Hepatocyte (in vitro differentiated cells): ENCODE measurements at regions not wholly inside any gene's neighbourhood (a gene's known extent, or its start where the extent isn't known, plus 50 kb on each side); places are given as distances from the start of the nearest gene placed in this dataset.

Experiments used
- DNase-seq: peaks from one replicate; pipeline ENCODE4 v3.0.0-alpha.2; 2016; ENCODE audit warnings: low spot score
- H2AFZ ChIP-seq: fragments of 200-600 bp; sonication (generic); 2 replicates; pipeline ENCODE4 v1.6.0; 2016; ENCODE audit warnings: antibody characterized with exemption, mild to moderate bottlenecking
- H3K27ac ChIP-seq: fragments of 200-600 bp; sonication (generic); 2 replicates; pipeline ENCODE4 v1.5.1; 2016; ENCODE audit warnings: mild to moderate bottlenecking
- H3K27me3 ChIP-seq: fragments of 200-600 bp; sonication (generic); 2 replicates; pipeline ENCODE4 v1.6.1; 2016
- H3K36me3 ChIP-seq: fragments of 200-600 bp; sonication (generic); replicated peaks from 2 replicates; pipeline ENCODE4 v1.5.1; 2016; ENCODE audit warnings: low read depth; ENCODE audit not compliant: insufficient read depth
- H3K4me1 ChIP-seq: fragments of 200-600 bp; sonication (generic); 2 replicates; pipeline ENCODE4 v1.5.1; 2016; ENCODE audit warnings: mild to moderate bottlenecking, moderate library complexity; ENCODE audit not compliant: insufficient read depth
- H3K4me2 ChIP-seq: fragments of 200-600 bp; sonication (generic); 2 replicates; pipeline ENCODE4 v1.6.0; 2016
- H3K4me3 ChIP-seq: fragments of 200-600 bp; sonication (generic); 2 replicates; pipeline ENCODE4 v1.5.1; 2016; ENCODE audit warnings: mild to moderate bottlenecking
- H3K79me2 ChIP-seq: fragments of 200-600 bp; sonication (generic); 2 replicates; pipeline ENCODE4 v1.6.0; 2017; ENCODE audit warnings: mild to moderate bottlenecking
- H3K9me2 ChIP-seq: fragments of 200-600 bp; sonication (generic); replicated peaks from 2 replicates; pipeline ENCODE4 v1.6.0; 2017; ENCODE audit warnings: mild to moderate bottlenecking; ENCODE audit not compliant: insufficient read depth
- H3K9me3 ChIP-seq: fragments of 200-600 bp; sonication (generic); 2 replicates; pipeline ENCODE4 v1.5.1; 2016; ENCODE audit warnings: low read depth, mild to moderate bottlenecking
- H4K20me1 ChIP-seq: fragments of 200-600 bp; sonication (generic); 2 replicates; pipeline ENCODE4 v1.6.0; 2016; ENCODE audit warnings: mild to moderate bottlenecking; ENCODE audit not compliant: insufficient read depth, poor library complexity, severe bottlenecking
- CTCF ChIP-seq: fragments of 200-600 bp; sonication (generic); IDR thresholded peaks from 2 replicates; pipeline ENCODE4 v1.5.1; 2016; ENCODE audit warnings: antibody characterized with exemption, mild to moderate bottlenecking; ENCODE audit not compliant: poor library complexity
- EZH2 ChIP-seq: fragments of 200-600 bp; sonication (generic); IDR thresholded peaks from 2 replicates; pipeline ENCODE4 v1.6.1; 2016; ENCODE audit warnings: antibody characterized with exemption, mild to moderate bottlenecking, borderline replicate concordance
- EZH2phosphoT487 ChIP-seq: fragments of 200-600 bp; sonication (generic); IDR thresholded peaks from one replicate; pipeline ENCODE4 v1.6.1; 2018; ENCODE audit warnings: antibody characterized with exemption, mild to moderate bottlenecking, low read depth, moderate library complexity; ENCODE audit not compliant: unreplicated experiment, severe bottlenecking
- WGBS: methylation state at CpG from one replicate; pipeline ENCODE4 v1.1.6; 2016; ENCODE audit warnings: low lambda C conversion rate; ENCODE audit errors: missing lambda C conversion rate; 5-methylcytosine and 5-hydroxymethylcytosine counted together

DNA sequence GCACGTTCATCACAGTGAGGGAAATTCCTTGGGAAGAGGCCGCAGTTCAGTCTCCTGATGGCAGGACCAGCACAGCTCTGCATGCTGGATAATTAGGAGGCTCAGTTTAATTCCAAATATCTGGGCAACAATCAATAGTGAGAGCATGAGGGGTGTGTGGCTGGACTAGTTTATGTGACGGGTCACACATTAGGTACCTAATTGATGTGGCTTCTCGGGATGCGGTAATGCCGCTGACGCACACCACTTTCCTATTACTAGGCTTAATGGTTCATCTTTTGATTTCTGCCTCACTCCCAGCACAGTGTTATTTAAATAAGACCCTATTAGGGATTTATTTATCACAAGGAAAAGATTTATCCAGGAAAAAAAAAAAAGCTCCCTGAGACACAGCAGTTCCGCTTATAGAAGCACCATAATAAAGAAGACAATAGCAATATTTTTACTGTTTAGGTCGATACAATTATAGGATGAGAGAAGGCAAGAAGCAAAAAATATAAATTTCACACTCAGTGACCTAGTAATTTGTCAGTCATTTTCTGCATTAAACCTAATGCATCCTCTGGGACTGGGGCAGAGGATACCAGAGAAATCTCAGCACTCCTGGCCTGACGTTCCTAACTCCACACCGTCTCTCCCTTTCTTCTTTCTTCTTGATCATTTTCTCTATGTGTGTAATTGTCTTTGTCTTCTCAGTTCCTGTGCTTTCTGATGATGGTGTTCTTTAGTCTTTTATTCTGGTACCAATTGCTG lies 264.7 kb upstream of the SLC14A2 start:
- Histone ChIP-seq H3K79me2 (no peaks in the 10 kb centered on the region), H3K4me2 (no peak overlapping the region), H3K36me3 (no peaks in the 10 kb centered on the region), H3K4me3 (no peak overlapping the region), H3K27ac (no peak overlapping the region), H3K27me3 (no peaks in the 10 kb centered on the region), H4K20me1 (no peaks in the 10 kb centered on the region), H3K9me2 (no peaks in the 10 kb centered on the region), H3K9me3 (no peaks in the 10 kb centered on the region), H2AFZ (no peak overlapping the region), H3K4me1 (no peaks in the 10 kb centered on the region)
- 84% methylated on average over 11 of the region's 11 CpGs for WGBS
- TF ChIP-seq EZH2phosphoT487 = no peak
- no peak for TF ChIP-seq EZH2
- TF ChIP-seq CTCF = no peak
- DNase-seq = no peak

GRCh38 chr18:45352874-45353273 lies 262.4 kb upstream of the SLC14A2 start:
- TF ChIP-seq EZH2phosphoT487 (no peak), EZH2 (no peak), CTCF (no peak)
- peak overlapping the region; percentile 51 for H3K27ac ChIP-seq
- no peaks in the 10 kb centered on the region for H3K36me3 ChIP-seq
- DNase-seq = no peak
- H3K4me2 ChIP-seq = no peak overlapping the region
- 91% methylated on average over 5 of the region's 5 CpGs for WGBS
- no peaks in the 10 kb centered on the region for H4K20me1 ChIP-seq
- H3K4me3 ChIP-seq = no peak overlapping the region
- peaks cover 7% of the 10 kb centered on the region for H3K4me1 ChIP-seq
- no peaks in the 10 kb centered on the region for H3K79me2 ChIP-seq
- H3K9me2 ChIP-seq = no peaks in the 10 kb centered on the region
- H3K27me3 ChIP-seq = no peaks in the 10 kb centered on the region
- H3K9me3 ChIP-seq = no peaks in the 10 kb centered on the region
- no peak overlapping the region for H2AFZ ChIP-seq

- Histone ChIP-seq H3K9me3 (no peaks in the 10 kb centered on the region), H3K27ac (peak overlapping the region; percentile 51), H3K4me1 (peaks cover 13% of the 10 kb centered on the region), H3K36me3 (no peaks in the 10 kb centered on the region), H3K9me2 (no peaks in the 10 kb centered on the region), H3K79me2 (no peaks in the 10 kb centered on the region), H3K4me2 (no peak overlapping the region), H3K4me3 (no peak overlapping the region), H3K27me3 (no peaks in the 10 kb centered on the region), H4K20me1 (no peaks in the 10 kb centered on the region), H2AFZ (no peak overlapping the region)
- 65% methylated on average over 2 of the region's 2 CpGs for WGBS
- no peak for TF ChIP-seq EZH2
- no peak for TF ChIP-seq EZH2phosphoT487
- no peak for TF ChIP-seq CTCF
- peak; percentile 26 for DNase-seq
Measured at GRCh38 chr18:45353530-45353929, 261.7 kb upstream of the SLC14A2 start.

DNA sequence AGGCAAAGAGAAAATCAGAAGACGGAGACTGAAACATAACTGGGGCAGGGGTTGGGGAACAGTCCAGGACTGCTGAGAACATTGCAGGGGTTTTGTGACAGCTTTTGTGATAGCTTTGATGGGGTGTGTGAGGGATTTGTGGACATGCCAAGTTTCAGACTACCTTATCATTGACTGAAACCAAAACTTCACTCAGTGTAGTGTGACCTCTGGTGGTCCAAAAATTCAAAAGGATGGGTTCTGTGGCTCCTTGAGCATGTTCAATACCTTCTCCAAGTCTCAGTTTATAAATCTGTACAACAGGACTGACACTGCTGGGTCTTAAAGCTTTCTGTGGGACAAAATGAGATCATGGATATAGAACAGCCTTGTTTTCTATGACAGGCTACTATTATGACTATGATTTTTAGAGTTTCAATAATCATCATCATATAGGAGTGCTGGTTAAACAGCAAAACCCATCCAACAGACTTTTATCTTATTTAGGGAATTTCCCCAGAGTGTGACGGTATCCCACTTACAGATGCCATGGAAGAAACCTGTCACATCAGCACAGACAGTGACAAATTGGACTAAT lies 259.2 kb upstream of the SLC14A2 start:
- H3K36me3 ChIP-seq = no peaks in the 10 kb centered on the region
- 99% methylated on average over 2 of the region's 2 CpGs for WGBS
- DNase-seq = no peak
- H3K4me3 ChIP-seq = no peak overlapping the region
- no peaks in the 10 kb centered on the region for H3K9me3 ChIP-seq
- H3K27ac ChIP-seq = no peak overlapping the region
- H3K9me2 ChIP-seq = no peaks in the 10 kb centered on the region
- peaks cover 33% of the 10 kb centered on the region for H3K4me1 ChIP-seq
- H3K27me3 ChIP-seq = no peaks in the 10 kb centered on the region
- no peak for TF ChIP-seq EZH2phosphoT487
- TF ChIP-seq CTCF = peak; percentile 18
- no peak overlapping the region for H2AFZ ChIP-seq
- no peak overlapping the region for H3K4me2 ChIP-seq
- no peaks in the 10 kb centered on the region for H4K20me1 ChIP-seq
- H3K79me2 ChIP-seq = no peaks in the 10 kb centered on the region
